T-helper 22 cell (primary cell): ENCODE measurements at regions not wholly inside any gene's neighbourhood (a gene's known extent, or its start where the extent isn't known, plus 50 kb on each side); places are given as distances from the start of the nearest gene placed in this dataset.
"Not testable (repeated sequence)": the region's sequence is repeated elsewhere in the genome, so short reads cannot be mapped to it uniquely, and the experiment has no call there.

Source experiments
- DNase-seq: peaks from one replicate; pipeline ENCODE4 v3.0.0-alpha.2; 2020; ENCODE audit warnings: low read depth

DNA sequence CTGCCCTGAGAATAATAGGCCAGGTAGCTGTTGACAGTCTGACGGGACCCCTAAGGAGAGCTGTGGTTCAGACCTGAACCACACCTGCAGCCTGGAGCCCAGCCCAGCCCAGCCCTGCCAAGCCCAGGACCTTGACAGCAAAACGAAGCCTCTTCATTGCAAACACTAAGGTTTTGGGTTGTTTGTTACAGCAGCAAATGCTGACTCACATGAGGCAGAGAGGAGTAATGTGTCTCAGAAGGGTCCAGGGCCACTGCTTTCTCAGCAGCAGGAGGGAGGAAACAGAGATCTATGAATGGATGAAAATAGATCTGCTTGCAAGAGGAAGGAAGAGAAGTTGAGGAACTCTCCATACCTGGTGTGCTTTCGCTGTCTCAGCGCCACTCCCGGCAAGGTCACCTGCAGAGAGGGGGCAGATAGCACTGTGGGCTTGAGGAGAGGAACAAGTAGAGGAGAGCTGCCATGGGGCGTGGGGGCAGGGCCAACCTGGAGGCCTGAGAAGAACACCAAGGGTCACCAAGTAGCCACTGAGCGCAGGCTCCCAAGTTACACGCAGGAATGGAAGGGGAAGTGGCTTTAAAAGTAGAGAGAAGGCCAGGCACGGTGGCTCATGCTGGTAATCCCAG is 127.2 kb downstream of the ZNF281 start:
- no peak for DNase-seq

DNA sequence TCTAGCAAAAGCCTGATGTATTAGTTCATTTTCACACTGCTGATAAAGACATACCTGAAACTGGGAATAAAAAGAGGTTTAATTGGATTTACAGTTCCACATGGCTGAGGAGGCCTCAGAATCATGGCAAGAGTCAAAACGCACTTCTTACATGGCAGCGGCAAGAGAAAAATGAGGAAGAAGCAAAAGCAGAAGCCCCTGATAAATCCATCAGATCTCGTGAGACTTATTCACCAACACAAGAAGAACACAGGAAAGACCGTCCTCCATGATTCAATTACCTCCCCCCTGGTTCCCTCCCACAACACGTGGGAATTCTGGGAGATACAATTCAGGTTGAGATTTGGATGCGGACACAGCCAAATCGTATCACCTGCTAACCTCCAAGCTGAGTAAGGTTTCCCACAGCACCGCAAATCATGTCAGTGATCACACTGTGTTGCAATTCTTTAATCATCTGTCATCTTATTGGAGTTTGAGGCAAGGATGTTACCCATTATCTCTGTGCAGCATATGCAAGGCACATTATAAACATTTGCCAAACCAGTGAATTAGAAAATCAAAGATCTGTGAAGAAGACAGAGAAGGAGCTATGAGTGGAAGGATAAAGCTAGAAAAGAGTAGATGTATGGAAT is 128.5 kb downstream of the ZNF281 start:
- DNase-seq: no peak

DNA sequence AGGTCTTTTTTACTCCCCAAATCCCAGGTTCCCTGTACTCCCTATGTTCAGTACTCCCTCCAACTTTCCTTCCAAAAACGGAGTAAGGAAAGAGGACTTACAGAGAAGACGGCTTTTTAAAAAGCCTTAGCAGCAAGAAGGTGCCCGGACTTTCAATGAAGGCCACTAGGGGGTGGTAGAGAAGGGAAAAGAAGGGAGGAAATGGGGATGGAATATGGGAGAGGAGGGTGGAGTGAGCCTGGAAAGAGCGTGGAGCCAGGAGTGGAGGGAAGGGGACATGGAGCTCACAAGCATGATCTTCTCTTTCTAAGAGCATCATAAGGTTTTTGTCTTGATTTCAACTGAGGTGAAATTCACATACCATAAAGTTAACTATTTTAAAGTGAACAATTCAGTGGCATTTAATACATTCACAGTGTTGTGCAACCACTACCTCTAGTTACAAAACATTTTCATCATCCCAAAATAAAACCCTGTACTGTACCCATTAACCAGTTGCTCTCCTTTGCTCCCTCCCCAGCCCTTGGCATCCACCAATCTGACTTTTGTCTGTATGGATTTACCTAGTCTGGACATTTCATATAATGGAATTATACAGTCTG is 129.9 kb downstream of the ZNF281 start:
- DNase-seq: no peak

DNA sequence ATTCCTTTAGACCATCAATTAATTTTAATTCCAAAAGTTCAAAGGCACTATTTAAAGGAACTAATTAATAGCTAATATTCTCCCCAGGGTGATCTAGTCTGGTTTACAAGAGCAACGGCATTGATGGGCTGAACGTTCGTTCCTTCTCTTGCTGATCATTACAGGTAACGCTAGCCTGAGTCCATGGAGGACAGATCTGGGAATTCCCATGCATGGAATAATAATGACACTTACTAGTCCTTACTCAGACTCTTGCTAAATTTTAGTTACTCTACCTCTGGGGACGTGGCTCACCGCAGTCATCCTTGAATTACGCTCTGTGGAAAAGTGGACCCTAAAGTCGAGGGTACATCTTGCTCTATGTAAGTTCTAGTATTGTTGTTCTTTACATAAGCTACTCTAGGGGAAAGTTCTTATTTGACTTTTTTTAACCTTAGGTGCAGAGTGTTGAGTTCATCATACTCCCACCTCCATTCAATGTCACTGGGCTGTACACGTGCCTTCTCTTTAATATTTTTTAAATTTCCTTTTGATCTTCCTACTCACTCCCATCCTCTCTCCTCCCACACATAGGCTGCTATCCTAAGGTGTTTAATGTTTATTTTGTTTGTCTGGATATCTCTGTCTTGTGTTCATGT is 133.9 kb downstream of the ZNF281 start:
- DNase-seq: no peak

DNA sequence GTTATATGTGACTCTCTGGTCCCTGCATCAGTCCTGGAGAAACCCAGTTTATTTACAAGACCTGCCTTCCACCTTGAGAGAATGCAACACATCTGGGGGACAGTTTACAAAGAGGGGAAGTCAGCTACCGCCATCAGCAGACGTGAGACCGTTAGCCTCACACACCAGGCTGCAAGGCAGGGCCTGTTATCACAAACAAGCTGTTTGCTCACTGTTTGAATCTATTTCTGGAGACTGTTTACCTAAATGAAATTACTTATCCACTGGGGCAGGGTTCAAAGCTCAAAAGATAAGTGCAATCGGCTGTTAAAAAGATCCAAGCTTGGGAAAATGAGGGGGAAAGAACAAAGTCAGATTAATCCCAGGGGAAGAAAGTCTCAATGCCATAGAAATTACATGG is 134.4 kb downstream of the ZNF281 start:
- no peak for DNase-seq

DNA sequence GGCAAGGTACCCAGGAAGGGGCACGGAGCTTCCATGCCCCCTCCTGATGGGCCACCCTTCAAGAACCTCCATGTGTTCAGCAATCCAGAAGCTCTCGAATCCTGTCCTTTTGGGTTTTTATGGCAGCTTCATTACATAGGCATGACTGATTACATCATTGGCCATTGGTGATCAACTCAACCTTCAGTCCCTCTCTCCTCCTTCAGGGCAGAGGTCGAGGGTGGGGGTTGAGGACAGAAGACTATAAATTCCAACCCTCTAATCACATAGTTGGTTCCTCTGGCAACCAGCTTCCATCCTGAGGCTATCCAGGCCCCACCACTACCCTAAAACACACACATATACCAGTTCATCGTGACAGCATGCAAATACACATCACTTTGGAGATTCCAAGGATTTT is 135.7 kb downstream of the ZNF281 start:
- no peak for DNase-seq

DNA sequence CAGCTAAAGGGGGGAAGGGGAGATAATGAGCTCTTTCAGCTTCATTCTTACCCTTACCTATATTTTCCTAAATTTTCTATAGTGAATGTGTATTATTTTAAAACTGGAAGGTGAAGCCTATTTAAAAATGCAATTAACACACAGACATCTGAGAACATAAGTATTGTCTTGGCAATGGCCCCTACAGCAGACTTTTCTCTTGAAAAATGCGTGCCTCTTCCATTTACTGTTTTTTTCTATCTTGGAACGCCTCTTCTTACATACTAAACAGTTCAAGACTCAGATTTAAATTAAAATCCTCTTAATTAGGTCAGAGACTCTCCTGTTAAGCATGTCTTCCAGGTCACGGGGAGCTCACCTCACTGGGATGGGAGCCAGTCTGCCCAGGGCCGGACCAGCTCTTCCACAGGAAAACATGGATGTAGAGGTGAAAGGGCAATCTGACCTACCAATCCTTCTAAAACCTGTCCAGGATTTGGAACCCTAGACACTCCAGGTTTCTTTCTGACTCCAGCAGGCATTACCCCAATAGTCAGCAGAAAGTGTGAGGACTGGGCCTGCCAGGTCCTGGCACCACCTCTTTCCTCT is 137.3 kb downstream of the ZNF281 start:
- no peak for DNase-seq

DNA sequence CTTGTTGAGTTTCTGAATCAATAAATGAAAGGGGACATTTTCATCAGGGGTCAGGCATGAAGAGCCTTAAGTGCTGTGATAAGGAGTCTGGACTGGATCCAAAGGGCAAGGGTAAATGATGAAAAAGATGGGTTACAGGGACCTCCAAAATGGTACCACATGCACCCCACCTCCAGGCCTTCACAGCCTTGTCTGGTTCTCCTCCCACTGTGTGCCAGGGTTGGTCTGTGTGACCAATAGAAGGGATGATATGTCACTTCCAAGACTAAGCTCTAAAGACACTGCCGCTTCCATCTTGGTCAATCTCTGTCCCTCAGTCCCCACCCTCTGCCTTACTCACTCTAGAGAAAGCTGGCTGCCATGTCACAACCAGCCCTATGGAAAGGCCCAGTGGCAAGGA is 140.6 kb downstream of the ZNF281 start:
- DNase-seq: no peak

DNA sequence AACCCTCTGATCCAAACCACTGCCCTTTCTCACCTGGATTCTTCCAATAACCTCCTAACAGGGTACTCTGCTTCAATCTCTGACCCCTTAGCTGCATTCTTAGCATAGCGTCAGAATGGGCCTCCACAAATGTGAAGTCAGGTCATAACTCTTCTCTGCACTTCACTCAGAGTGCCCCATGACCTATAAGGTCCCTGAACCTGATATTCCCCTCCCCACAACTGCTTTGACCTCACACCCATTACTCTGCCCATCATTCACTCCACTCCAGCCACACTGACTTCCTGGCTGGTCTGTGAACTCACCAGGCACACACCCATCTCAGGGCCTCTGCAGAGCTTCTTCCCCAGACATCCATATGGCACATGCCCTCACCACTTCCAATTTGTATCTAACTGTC is 141.9 kb downstream of the ZNF281 start:
- DNase-seq: no peak

DNA sequence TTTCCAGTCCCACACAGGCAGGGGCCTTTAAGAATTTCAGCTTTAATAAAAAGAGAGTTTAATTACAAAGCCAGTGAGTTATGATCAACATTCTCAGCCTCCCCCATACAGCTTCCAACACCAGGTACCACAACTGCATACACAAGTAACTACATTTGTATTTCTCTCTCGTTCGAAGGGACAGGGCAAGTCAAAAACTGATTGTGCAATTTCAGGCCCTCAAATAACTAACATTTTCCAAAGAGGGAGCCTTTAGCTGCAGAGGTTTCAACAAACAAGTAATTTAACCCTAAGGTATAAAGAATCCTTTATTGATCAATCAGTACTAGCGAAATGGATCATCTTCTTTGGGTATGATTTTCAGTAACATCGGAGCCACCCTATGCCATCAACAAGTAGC is 142.4 kb downstream of the ZNF281 start:
- no peak for DNase-seq

DNA sequence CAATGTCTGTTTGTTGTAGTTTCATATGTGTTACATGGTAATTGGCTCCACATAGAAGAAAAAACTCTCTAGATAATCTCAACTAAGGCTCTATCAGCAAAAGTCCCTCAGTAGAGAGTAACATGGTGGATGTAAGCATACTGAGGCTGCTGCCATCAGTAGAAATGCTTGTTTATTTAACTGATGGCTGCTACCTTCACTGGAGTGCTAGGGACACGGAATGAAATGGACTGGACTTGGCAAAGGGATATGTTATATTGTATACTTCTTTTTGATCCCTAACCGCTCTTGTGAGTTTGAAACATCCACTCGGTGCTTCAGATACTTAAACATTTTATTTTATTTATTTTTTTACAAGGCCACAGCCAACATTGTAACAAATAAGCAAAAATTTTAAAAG is 143.0 kb downstream of the ZNF281 start:
- no peak for DNase-seq

DNA sequence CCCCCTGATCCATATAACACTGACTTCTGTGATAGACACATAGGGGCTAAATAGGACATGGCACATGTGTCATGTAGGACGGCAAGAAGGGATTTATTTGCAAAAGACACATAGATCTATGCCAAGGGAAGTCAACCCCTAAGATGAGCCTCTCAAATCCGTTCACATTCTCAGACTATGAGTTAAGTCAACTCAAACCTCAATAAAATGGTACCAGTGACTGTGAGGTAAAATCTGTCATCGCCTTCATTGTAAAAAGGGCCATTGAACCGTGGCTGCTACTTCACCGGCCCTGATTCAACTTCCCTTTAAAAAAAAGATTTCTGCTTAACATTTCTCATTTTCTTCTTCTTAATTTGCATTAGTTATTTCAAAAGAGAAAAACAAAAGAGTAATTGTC is 144.0 kb downstream of the ZNF281 start:
- no peak for DNase-seq

DNA sequence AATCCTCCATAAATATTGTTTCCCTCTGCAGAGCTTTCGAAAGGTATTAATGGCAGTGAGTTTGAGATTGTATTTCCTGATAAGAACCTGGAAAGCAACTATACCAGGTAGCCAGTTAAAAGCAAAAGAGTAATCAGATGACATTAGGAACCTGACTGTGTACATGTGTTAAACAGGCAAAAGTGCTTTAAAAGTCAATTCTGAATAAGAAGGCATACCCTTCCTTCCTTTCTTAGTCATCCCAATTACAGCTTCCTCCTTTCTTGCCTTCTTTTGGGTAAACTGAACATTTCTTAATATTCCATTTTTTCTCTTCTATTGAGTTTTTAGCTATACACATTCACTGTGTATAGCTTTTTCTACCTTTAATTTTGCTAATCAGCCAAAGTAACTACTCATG is 144.7 kb downstream of the ZNF281 start:
- no peak for DNase-seq

DNA sequence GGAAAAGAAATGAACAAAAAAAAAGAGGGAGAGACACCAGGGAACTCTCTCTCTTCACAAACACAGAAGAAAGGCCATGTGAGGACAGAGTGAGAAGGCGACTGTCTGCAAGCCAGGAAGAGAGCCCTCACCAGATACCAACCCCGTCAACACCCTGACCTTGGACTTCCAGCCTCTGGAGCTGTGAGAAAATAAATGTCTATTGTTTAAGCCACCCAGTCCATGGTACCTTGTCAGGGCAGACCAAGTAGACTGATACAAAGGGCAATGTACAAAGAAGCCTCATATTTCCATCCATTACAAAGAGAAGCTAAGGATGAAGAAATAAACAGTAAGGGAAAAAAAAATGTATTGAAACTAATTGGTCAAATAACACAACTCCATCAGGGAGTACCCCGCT is 146.6 kb downstream of the ZNF281 start:
- no peak for DNase-seq

DNA sequence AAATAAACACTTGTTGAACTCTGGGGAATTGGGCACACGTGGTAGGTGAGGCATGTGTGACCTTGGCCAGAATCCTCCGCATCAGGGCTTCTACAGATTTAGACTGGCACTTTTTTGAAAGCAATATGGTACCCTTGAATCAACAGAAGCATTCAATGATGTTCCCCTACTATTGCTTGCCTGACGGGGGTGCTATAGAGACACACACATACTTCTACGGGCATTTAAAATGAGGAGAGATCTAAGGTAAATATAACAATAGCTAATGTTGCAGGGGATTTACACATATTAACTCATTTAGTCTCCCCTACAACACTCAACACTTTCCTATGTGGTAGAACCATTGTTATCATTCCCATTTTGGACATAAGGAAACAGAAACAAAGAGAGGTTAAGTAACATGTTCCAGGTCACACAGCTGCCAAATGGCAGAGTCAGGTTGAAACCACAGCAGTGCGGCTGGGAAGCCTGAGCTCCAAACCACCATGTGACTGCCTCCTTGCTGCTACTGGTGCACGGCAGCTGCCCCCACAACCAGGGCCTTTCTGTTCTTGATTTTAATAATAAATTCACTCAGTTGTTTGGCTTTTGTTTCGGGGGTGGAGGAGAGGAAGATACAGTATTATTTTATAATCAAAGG is 147.4 kb downstream of the ZNF281 start:
- DNase-seq: no peak

DNA sequence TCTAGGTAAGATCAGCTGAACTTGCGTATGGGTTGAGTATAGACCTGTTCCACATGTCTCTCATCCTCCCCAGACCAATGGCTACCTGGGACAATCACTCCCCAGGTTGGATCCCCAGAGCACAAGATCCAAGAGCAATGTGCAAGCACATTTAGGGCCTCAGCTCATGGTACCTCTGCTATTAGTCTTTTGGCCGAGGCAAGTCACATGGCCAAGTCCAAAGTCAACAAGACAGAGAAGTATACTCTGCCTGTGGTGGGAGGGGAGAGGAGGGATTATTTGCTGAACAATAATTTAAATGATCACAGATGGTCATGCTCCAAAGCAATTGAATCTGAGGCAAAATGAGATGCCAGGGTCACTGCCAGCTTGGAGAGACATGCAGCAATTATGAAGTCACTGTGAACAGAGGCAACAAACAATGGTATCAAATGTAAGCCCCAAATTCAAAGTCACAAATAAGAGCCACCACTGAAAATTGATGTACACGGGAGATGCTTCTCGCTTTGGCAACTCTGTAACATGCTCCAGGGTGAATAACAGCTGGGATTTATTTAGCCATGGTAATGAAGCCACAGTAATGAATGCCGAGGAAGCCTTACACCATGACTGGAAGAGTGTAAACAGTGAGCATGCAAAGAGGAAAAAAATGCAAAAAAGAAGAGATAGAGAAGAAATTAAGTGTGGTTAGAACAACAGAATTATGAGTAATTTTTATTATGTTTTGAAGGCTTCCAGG is 149.1 kb downstream of the ZNF281 start:
- DNase-seq: no peak

DNA sequence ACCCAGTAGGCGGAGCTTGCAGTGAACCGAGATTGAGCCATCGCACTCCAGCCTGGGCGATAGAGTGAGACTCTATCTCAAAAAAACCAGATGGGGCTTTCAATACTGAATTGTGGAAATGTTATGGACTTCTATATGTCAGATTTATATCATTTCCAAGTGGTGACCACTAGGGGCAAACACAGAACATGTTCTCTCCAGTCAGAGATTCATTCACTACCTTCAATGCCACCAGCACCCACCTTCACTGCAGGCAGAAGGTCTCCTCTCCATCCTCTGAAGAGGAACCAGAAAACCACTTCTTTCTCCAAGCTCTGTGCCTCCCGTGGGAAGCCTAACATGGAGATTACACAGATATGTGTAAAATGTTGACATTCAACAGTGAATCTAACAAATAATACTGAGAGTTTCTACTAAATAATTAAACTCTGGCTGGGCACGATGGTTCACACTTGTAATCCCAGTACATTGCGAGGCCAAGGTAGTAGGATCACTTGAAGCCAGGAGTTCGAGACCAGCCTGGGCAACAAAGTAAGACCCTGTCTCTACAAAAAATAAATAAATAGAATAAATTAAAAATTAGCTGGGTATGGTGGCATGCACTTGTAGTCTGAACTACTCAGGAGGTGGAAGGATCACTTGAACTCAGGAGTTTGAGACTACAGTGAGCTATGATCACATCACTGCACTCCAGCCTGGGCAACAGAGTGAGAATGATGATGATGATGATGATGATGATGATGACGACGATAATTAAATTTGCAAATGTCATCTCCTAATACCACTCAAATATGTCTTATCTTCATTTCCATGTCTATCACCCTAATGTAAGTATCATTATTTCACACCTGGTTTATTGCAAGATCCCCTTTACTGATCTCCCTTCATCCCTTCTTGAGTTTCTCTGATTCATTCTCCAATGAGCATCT is 151.1 kb downstream of the ZNF281 start:
- DNase-seq: no peak

DNA sequence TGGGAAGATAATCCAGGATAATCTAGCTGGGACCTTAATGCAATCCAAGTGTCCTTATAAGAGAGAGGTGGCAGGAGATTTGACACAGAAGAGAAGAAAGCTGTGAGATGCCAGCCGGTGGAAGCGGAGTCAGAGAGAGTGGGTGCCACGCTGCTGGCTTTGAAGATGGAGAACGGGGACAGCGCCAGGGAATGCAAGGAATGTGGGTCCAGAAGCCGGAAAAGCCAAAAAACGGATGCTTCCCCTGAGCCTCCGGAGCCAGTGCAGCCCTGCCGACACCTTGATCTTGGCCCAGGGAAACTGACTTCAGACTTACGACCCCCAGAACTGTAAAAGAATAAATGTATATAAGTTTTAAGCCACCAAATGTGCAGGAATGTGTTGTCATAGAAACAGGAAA is 152.6 kb downstream of the ZNF281 start:
- no peak for DNase-seq

DNA sequence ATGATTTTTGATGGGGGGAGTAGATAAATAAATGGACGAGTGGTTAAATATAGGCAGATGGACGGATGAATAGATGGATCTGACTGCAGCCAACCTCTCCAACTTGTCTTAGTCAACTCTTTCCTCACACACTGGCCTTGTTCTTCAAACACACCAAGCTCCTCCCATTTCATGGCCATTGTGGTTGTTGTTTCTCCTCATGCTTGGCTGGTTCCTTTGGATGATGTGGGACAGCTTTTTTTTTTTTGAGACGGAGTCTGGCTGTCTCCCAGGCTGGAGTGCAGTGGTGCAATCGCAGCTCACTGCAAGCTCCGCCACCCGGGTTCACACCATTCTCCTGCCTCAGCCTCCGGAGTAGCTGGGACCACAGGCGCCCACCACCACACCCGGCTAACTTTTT is 155.2 kb downstream of the ZNF281 start:
- not testable (repeated sequence) for DNase-seq

DNA sequence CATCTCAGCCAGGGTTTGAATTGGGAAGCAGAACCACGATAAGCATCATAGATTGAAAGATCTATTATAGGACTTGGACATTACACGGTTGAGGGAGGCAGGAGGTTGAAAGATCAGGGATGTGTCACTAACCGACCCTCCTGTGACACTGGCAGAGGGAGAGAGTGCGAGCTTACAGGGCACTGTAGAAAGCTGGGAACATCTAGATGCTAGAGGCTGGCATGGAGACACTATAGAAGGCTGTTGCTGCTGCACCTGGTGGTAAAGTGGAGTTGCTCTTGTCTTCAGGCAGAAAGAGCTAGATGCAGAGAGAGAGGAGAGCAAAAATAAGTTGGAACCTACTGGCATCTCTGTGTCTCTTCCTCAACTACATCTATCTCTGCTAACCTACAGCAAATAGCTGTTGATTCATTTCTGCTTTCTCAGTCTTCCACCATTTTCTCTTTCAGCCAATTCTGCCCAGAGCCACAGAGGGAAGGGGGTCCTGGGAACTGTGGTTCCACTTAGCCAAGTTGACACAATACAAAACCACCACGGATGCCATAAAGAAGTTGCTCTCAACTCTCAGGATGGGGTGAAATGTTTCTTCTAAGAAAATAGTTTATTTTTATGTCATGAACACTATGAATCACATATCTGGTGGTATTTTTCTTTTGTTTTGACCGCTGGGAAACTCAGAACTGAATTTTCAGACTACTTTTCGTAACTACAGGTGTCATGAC is 155.9 kb downstream of the ZNF281 start:
- no peak for DNase-seq
